Activated T-cell treated with anti-CD3 and anti-CD28 coated beads, Interleukin-2, amount 50 U/mL, for 48 hours (primary cell): ENCODE measurements at regions not wholly inside any gene's neighbourhood (a gene's known extent, or its start where the extent isn't known, plus 50 kb on each side); places are given as distances from the start of the nearest gene placed in this dataset.
"Not testable (repeated sequence)": the region's sequence is repeated elsewhere in the genome, so short reads cannot be mapped to it uniquely, and the experiment has no call there.

Experiments used
- DNase-seq, 2 experiments: peaks; one replicate each; pipeline ENCODE4 v3.0.0-alpha.2; 2020

GRCh38 chr12:102726686-102727085 is 190.4 kb downstream of the PAH start:
- no peak for DNase-seq

GRCh38 chr12:102722147-102722546 is 194.9 kb downstream of the PAH start:
- DNase-seq, result no peak

- DNase-seq, result no peak
These were observed 208.9 kb downstream of the PAH start for GRCh38 chr12:102708108-102708507.

- DNase-seq, result peak; percentile 29 to 32
These were observed 214.5 kb downstream of the PAH start for GRCh38 chr12:102702447-102703114.

- no peak for DNase-seq
These were observed 215.7 kb upstream of the IGF1 start for GRCh38 chr12:102696045-102696444.

GRCh38 chr12:102694903-102695302 is 214.5 kb upstream of the IGF1 start:
- DNase-seq, result no peak

GRCh38 chr12:102691773-102692555 is 211.6 kb upstream of the IGF1 start:
- no peak for DNase-seq

- no peak for DNase-seq
These were observed 209.9 kb upstream of the IGF1 start for GRCh38 chr12:102690253-102690652.

- no peak for DNase-seq
These were observed 209.3 kb upstream of the IGF1 start for GRCh38 chr12:102689701-102690100.

- DNase-seq, result no peak
These were observed 207.2 kb upstream of the IGF1 start for GRCh38 chr12:102687523-102687922.

GRCh38 chr12:102685841-102686240 is 205.5 kb upstream of the IGF1 start:
- no peak for DNase-seq

GRCh38 chr12:102685172-102685571 is 204.8 kb upstream of the IGF1 start:
- no peak for DNase-seq

- DNase-seq, result no peak
These were observed 202.3 kb upstream of the IGF1 start for GRCh38 chr12:102682366-102683289.

GRCh38 chr12:102681747-102682146 is 201.4 kb upstream of the IGF1 start:
- no peak for DNase-seq

- DNase-seq, result no peak
These were observed 200.9 kb upstream of the IGF1 start for GRCh38 chr12:102681309-102681708.

- no peak for DNase-seq
These were observed 199.9 kb upstream of the IGF1 start for GRCh38 chr12:102680304-102680703.

- no peak for DNase-seq
These were observed 196.4 kb upstream of the IGF1 start for GRCh38 chr12:102676812-102677211.

GRCh38 chr12:102675672-102676071 is 195.3 kb upstream of the IGF1 start:
- no peak for DNase-seq

- DNase-seq, result no peak
These were observed 193.2 kb upstream of the IGF1 start for GRCh38 chr12:102673606-102674005.

GRCh38 chr12:102672212-102672611 is 191.8 kb upstream of the IGF1 start:
- DNase-seq, result not testable (repeated sequence)

GRCh38 chr12:102669056-102669455 is 188.7 kb upstream of the IGF1 start:
- no peak for DNase-seq

- DNase-seq, result not testable (repeated sequence)
These were observed 185.8 kb upstream of the IGF1 start for GRCh38 chr12:102666176-102666575.

- DNase-seq, result no peak
These were observed 179.0 kb upstream of the IGF1 start for GRCh38 chr12:102659200-102659911.
